GM12878 (cell line): ENCODE measurements at regions not wholly inside any gene's neighbourhood (a gene's known extent, or its start where the extent isn't known, plus 50 kb on each side); places are given as distances from the start of the nearest gene placed in this dataset.

Source experiments
- ATAC-seq: fragments of 200-7000 bp; cut with Tn5 transposase; 3 replicates; pipeline ENCODE4 v1.9.1; 2020; ENCODE audit warnings: mild to moderate bottlenecking, moderate library complexity
- BruUV-seq: library from RNA; stranded (reverse); fragments of 400-500 nt; replicated peaks from 2 replicates; lab custom pipeline; 2021; lab: Mats Ljungman, UMichigan
- CTCF ChIA-PET: fragments of 300-600 bp; sonication (Branson Sonifier 250); formaldehyde crosslinking; extraction: SDS; loops from one replicate; lab custom pipeline; 2021; ENCODE audit warnings: inconsistent platforms; lab: Yijun Ruan, JAX
- POLR2A ChIA-PET: fragments of 350-600 bp; formaldehyde crosslinking; extraction: SDS; loops from one replicate; lab custom pipeline; 2021; ENCODE audit warnings: inconsistent platforms; lab: Charles Lee
- RAD21 ChIA-PET: fragments of 300-600 bp; sonication (Branson Sonifier 250); formaldehyde crosslinking; loops from one replicate; lab custom pipeline; 2023; ENCODE audit warnings: antibody characterized with exemption; ENCODE audit not compliant: unreplicated experiment; lab: Charles Lee
- SMC1A ChIA-PET: fragments of 300-600 bp; sonication (Branson Sonifier 250); formaldehyde crosslinking; loops from one replicate; lab custom pipeline; 2023; ENCODE audit not compliant: unreplicated experiment, uncharacterized antibody; lab: Charles Lee
- DNase-seq: peaks from one replicate; pipeline ENCODE4 v3.0.0-alpha.2; 2011; ENCODE audit warnings: low read depth, low spot score
- FAIRE-seq: peaks from 3 replicates; lab custom pipeline; 2011; peaks lifted over from hg19 to GRCh38; lab: Jason Lieb, UNC
- H2AFZ ChIP-seq: 2 replicates; pipeline ENCODE4 v1.6.0; 2011; ENCODE audit warnings: low read depth, low read length, control low read depth; ENCODE audit not compliant: control insufficient read depth
- H3K27ac ChIP-seq: 2 replicates; pipeline ENCODE4 v1.5.1; 2011; ENCODE audit warnings: control low read depth; ENCODE audit not compliant: control insufficient read depth, insufficient read depth
- H3K27me3 ChIP-seq, 2 experiments: replicated peaks in 1 of 2; 2 replicates each; pipeline versions ENCODE4 v1.6.0 to v1.6.1; 2011; ENCODE audit warnings: low read length in 1 of 2; ENCODE audit not compliant: control insufficient read depth in 2 of 2, insufficient read depth in 2 of 2
- H3K36me3 ChIP-seq, 2 experiments: 2 replicates each; pipeline ENCODE4 v1.5.1; 2011; ENCODE audit warnings: low read length in 1 of 2; ENCODE audit not compliant: control insufficient read depth in 2 of 2, insufficient read depth in 2 of 2
- H3K4me1 ChIP-seq: 2 replicates; pipeline ENCODE4 v1.6.1; 2011; ENCODE audit warnings: mild to moderate bottlenecking, low read length, moderate library complexity, mixed read lengths; ENCODE audit not compliant: control insufficient read depth, insufficient read depth
- H3K4me2 ChIP-seq: 2 replicates; pipeline ENCODE4 v1.6.0; 2011; ENCODE audit warnings: control low read depth; ENCODE audit not compliant: control insufficient read depth, insufficient read depth
- H3K4me3 ChIP-seq: fragments of 200-600 bp; sonication (generic); 2 replicates; pipeline ENCODE4 v1.5.1; 2016
- H3K79me2 ChIP-seq: 2 replicates; pipeline ENCODE4 v1.6.0; 2011; ENCODE audit warnings: low read length; ENCODE audit not compliant: control insufficient read depth, insufficient read depth
- H3K9ac ChIP-seq: 2 replicates; pipeline ENCODE4 v1.8.0; 2011; ENCODE audit warnings: low read length, control low read depth, mixed read lengths; ENCODE audit not compliant: control insufficient read depth, insufficient read depth
- H3K9me3 ChIP-seq: replicated peaks from 3 replicates; pipeline ENCODE4 v1.5.1; 2011; ENCODE audit warnings: mild to moderate bottlenecking, low read length; ENCODE audit not compliant: control insufficient read depth, insufficient read depth
- H4K20me1 ChIP-seq: 2 replicates; pipeline ENCODE4 v1.6.0; 2011; ENCODE audit not compliant: control insufficient read depth, insufficient read depth
- IKZF1 ChIP-seq: fragments of 450-650 bp; conservative IDR thresholded peaks from 2 replicates; pipeline ENCODE4 v1.6.1; 2017; ENCODE audit warnings: antibody characterized with exemption, mild to moderate bottlenecking
- NFIC ChIP-seq: IDR thresholded peaks from 2 replicates; pipeline ENCODE4 v1.6.1; 2012; ENCODE audit warnings: low read depth, mild to moderate bottlenecking, inconsistent platforms, low read length, moderate library complexity
- POLR2A ChIP-seq: IDR thresholded peaks from 2 replicates; pipeline ENCODE4 v1.6.1; 2011; ENCODE audit warnings: low read depth, mild to moderate bottlenecking, low read length
- POLR2AphosphoS5 ChIP-seq: IDR thresholded peaks from 2 replicates; pipeline ENCODE4 v1.6.1; 2011; ENCODE audit warnings: mild to moderate bottlenecking, low read length, inconsistent platforms
- SIN3A ChIP-seq: IDR thresholded peaks from 2 replicates; pipeline ENCODE4 v1.6.1; 2012; ENCODE audit warnings: low read depth, low read length, improper control_type of control experiment
- SMAD1 ChIP-seq: fragments of 450-650 bp; IDR thresholded peaks from 2 replicates; pipeline ENCODE4 v1.6.1; 2018; ENCODE audit warnings: mild to moderate bottlenecking, low read depth; ENCODE audit not compliant: partially characterized antibody
- TCF7 ChIP-seq: IDR thresholded peaks from 2 replicates; pipeline ENCODE4 v1.6.1; 2014; ENCODE audit warnings: antibody characterized with exemption, borderline replicate concordance
- YY1 ChIP-seq: IDR thresholded peaks from 2 replicates; pipeline ENCODE4 v1.6.1; 2011; ENCODE audit warnings: low read depth, mild to moderate bottlenecking, low read length
- ZNF24 ChIP-seq: fragments of 450-650 bp; IDR thresholded peaks from 2 replicates; pipeline ENCODE4 v1.6.1; 2017; ENCODE audit warnings: antibody characterized with exemption, mild to moderate bottlenecking
- WGBS: methylation state at CpG from one replicate; pipeline ENCODE4 v1.1.6; 2016; ENCODE audit warnings: low lambda C conversion rate; ENCODE audit not compliant: insufficient replicate concordance, insufficient coverage; ENCODE audit errors: missing lambda C conversion rate; 5-methylcytosine and 5-hydroxymethylcytosine counted together
- in situ Hi-C: fragments of 300-500 bp; cut with MboI; formaldehyde crosslinking; loops from 9 replicates; pipeline ENCODE4 v1.14.3; 2018; ENCODE audit warnings: mixed read lengths
- intact Hi-C: fragments of 100-400 bp; cut with micrococcal nuclease; formaldehyde crosslinking; loops from one replicate; pipeline ENCODE4 v1.14.2; 2022; ENCODE audit not compliant: unreplicated experiment
- TF ChIP-seq, protein P1 (sequence below): fragments of 450-650 bp; IDR thresholded peaks from 2 replicates; pipeline ENCODE4 v1.6.1; 2017; ENCODE audit warnings: mild to moderate bottlenecking, moderate library complexity
- TF ChIP-seq, protein P2 (sequence below): IDR thresholded peaks from 2 replicates; pipeline ENCODE4 v1.6.1; 2011; ENCODE audit warnings: borderline replicate concordance, low read depth, mild to moderate bottlenecking, moderate library complexity, mixed read lengths, low read length; ENCODE audit not compliant: insufficient read depth; ENCODE audit errors: extremely low read length

GRCh38 chr2:57190007-57190406 is 856.6 kb upstream of the VRK2 start:
- no peak for ATAC-seq

More at GRCh38 chr2:57190007-57190406, 856.6 kb upstream of the VRK2 start:
- Histone ChIP-seq H3K4me1 (no peaks in the 10 kb centered on the region), H3K9ac (no peak overlapping the region), H3K9me3 (no peaks in the 10 kb centered on the region), H3K4me2 (no peak overlapping the region), H3K27ac (no peak overlapping the region), H3K27me3 (no peaks in the 10 kb centered on the region), H2AFZ (no peak overlapping the region), H3K4me3 (no peak overlapping the region), H3K79me2 (no peaks in the 10 kb centered on the region), H4K20me1 (no peaks in the 10 kb centered on the region), H3K36me3 (no peaks in the 10 kb centered on the region)
- POLR2A ChIA-PET, result no interaction called here
- in situ Hi-C loops (no loop called here), intact Hi-C loops (no loop called here)
- CTCF ChIA-PET, result no interaction called here
- no TSS peak for BruUV-seq
- SMC1A ChIA-PET, result no interaction called here
- RAD21 ChIA-PET, result no interaction called here
- FAIRE-seq (no peak), DNase-seq (no peak)
- 40% methylated on average over 2 of the region's 2 CpGs for WGBS
- TF ChIP-seq SIN3A (no peak), POLR2A (no peak), YY1 (no peak), ZNF24 (no peak), SMAD1 (no peak), NFIC (no peak), POLR2AphosphoS5 (no peak), TCF7 (no peak), IKZF1 (no peak)
- TF ChIP-seq, protein P1, sequence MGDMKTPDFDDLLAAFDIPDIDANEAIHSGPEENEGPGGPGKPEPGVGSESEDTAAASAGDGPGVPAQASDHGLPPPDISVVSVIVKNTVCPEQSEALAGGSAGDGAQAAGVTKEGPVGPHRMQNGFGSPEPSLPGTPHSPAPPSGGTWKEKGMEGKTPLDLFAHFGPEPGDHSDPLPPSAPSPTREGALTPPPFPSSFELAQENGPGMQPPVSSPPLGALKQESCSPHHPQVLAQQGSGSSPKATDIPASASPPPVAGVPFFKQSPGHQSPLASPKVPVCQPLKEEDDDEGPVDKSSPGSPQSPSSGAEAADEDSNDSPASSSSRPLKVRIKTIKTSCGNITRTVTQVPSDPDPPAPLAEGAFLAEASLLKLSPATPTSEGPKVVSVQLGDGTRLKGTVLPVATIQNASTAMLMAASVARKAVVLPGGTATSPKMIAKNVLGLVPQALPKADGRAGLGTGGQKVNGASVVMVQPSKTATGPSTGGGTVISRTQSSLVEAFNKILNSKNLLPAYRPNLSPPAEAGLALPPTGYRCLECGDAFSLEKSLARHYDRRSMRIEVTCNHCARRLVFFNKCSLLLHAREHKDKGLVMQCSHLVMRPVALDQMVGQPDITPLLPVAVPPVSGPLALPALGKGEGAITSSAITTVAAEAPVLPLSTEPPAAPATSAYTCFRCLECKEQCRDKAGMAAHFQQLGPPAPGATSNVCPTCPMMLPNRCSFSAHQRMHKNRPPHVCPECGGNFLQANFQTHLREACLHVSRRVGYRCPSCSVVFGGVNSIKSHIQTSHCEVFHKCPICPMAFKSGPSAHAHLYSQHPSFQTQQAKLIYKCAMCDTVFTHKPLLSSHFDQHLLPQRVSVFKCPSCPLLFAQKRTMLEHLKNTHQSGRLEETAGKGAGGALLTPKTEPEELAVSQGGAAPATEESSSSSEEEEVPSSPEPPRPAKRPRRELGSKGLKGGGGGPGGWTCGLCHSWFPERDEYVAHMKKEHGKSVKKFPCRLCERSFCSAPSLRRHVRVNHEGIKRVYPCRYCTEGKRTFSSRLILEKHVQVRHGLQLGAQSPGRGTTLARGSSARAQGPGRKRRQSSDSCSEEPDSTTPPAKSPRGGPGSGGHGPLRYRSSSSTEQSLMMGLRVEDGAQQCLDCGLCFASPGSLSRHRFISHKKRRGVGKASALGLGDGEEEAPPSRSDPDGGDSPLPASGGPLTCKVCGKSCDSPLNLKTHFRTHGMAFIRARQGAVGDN, result no peak
- TF ChIP-seq, protein P2, sequence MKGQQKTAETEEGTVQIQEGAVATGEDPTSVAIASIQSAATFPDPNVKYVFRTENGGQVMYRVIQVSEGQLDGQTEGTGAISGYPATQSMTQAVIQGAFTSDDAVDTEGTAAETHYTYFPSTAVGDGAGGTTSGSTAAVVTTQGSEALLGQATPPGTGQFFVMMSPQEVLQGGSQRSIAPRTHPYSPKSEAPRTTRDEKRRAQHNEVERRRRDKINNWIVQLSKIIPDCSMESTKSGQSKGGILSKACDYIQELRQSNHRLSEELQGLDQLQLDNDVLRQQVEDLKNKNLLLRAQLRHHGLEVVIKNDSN, result no peak
